SK-N-MC (cell line): ENCODE measurements at regions not wholly inside any gene's neighbourhood (a gene's known extent, or its start where the extent isn't known, plus 50 kb on each side); places are given as distances from the start of the nearest gene placed in this dataset.

Experiments
- EZH2 ChIP-seq: fragments of 200-600 bp; sonication (generic); IDR thresholded peaks from one replicate; pipeline ENCODE4 v1.6.1; 2017; ENCODE audit warnings: antibody characterized with exemption
- POLR2AphosphoS5 ChIP-seq: IDR thresholded peaks from 2 replicates; pipeline ENCODE4 v1.6.1; 2012; ENCODE audit warnings: mild to moderate bottlenecking, low read depth, low read length, borderline replicate concordance

GRCh38 chr21:27145134-27145798 lies 178.4 kb upstream of the ADAMTS5 start:
- TF ChIP-seq POLR2AphosphoS5: no peak
- no peak for TF ChIP-seq EZH2
